Ishikawa (cell line): ENCODE measurements at regions not wholly inside any gene's neighbourhood (a gene's known extent, or its start where the extent isn't known, plus 50 kb on each side); places are given as distances from the start of the nearest gene placed in this dataset.

Experiments used
- CEBPB ChIP-seq: IDR thresholded peaks from 2 replicates; pipeline ENCODE4 v1.6.1; 2012
- CREB1 ChIP-seq: IDR thresholded peaks from 2 replicates; pipeline ENCODE4 v1.6.1; 2012; ENCODE audit warnings: low read depth
- EP300 ChIP-seq: IDR thresholded peaks from 2 replicates; pipeline ENCODE4 v1.6.1; 2012; ENCODE audit warnings: borderline replicate concordance
- FOXM1 ChIP-seq: IDR thresholded peaks from 2 replicates; pipeline ENCODE4 v1.6.1; 2012; ENCODE audit warnings: low read depth, borderline replicate concordance
- MAX ChIP-seq: IDR thresholded peaks from 2 replicates; pipeline ENCODE4 v1.6.1; 2012
- RAD21 ChIP-seq: IDR thresholded peaks from 2 replicates; pipeline ENCODE4 v1.6.1; 2012; ENCODE audit warnings: low read depth
- REST ChIP-seq: IDR thresholded peaks from 2 replicates; pipeline ENCODE4 v1.6.1; 2012; ENCODE audit warnings: low read depth, mild to moderate bottlenecking
- TAF1 ChIP-seq: IDR thresholded peaks from 2 replicates; pipeline ENCODE4 v1.6.1; 2012; ENCODE audit warnings: low read depth, mild to moderate bottlenecking
- TCF12 ChIP-seq: IDR thresholded peaks from 2 replicates; pipeline ENCODE4 v1.6.1; 2012; ENCODE audit warnings: low read depth
- TEAD4 ChIP-seq: IDR thresholded peaks from 2 replicates; pipeline ENCODE4 v1.6.1; 2012
- YY1 ChIP-seq: IDR thresholded peaks from 2 replicates; pipeline ENCODE4 v1.6.1; 2012; ENCODE audit warnings: low read depth

- TF ChIP-seq CEBPB: no peak
- no peak for TF ChIP-seq REST
- no peak for TF ChIP-seq MAX
- TF ChIP-seq TCF12: no peak
- TF ChIP-seq YY1: no peak
- no peak for TF ChIP-seq TAF1
- no peak for TF ChIP-seq EP300
- no peak for TF ChIP-seq CREB1
- no peak for TF ChIP-seq TEAD4
- TF ChIP-seq RAD21: no peak
- TF ChIP-seq FOXM1: no peak
Observed at GRCh38 chr20:22302039-22302438, 282.3 kb downstream of the FOXA2 start.
